Fibroblast of lung (primary cell): ENCODE measurements at regions not wholly inside any gene's neighbourhood (a gene's known extent, or its start where the extent isn't known, plus 50 kb on each side); places are given as distances from the start of the nearest gene placed in this dataset.
"Not testable (repeated sequence)": the region's sequence is repeated elsewhere in the genome, so short reads cannot be mapped to it uniquely, and the experiment has no call there.

Experiments
- EZH2 ChIP-seq: IDR thresholded peaks from 2 replicates; pipeline ENCODE4 v1.5.1; 2012; ENCODE audit warnings: low read length, control low read depth, mild to moderate bottlenecking; ENCODE audit errors: missing control alignments
- TF ChIP-seq, protein P1 (sequence below), 2 donors: IDR thresholded peaks in 1 of 2; conservative IDR thresholded peaks in 1 of 2; 1 replicate in 1 of 2; 2 replicates in 1 of 2; pipeline ENCODE4 v1.5.1; 2011 to 2012; ENCODE audit warnings: low read length in 2 of 2, control low read depth in 1 of 2, inconsistent platforms in 1 of 2, low read depth in 1 of 2, mild to moderate bottlenecking in 1 of 2

DNA sequence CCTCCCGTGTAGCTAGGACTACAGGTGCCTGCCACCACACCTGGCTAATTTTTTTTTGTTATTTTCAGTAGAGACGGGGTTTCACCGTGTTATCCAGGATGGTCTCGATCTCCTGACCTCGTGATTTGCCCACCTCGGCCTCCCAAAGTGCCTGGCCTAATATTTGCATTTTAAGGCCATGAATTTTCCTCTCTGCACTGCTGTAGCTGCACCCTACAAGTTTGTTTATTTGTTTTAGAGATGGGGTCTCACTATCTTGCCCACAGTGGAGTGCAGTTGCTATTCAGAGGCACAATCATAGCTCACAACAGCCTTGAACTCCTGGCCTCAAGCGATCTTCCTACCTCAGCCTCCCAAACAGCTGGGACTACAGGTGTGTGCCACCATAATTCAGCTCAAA, 59.8 kb upstream of the NBPF3 start:
- TF ChIP-seq, protein P1, sequence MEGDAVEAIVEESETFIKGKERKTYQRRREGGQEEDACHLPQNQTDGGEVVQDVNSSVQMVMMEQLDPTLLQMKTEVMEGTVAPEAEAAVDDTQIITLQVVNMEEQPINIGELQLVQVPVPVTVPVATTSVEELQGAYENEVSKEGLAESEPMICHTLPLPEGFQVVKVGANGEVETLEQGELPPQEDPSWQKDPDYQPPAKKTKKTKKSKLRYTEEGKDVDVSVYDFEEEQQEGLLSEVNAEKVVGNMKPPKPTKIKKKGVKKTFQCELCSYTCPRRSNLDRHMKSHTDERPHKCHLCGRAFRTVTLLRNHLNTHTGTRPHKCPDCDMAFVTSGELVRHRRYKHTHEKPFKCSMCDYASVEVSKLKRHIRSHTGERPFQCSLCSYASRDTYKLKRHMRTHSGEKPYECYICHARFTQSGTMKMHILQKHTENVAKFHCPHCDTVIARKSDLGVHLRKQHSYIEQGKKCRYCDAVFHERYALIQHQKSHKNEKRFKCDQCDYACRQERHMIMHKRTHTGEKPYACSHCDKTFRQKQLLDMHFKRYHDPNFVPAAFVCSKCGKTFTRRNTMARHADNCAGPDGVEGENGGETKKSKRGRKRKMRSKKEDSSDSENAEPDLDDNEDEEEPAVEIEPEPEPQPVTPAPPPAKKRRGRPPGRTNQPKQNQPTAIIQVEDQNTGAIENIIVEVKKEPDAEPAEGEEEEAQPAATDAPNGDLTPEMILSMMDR (conservative IDR thresholded peaks at IDR 0.05 in 1 of 2, IDR thresholded peaks at IDR 0.05 in 1 of 2; ENCODE audit: low read depth in 1 of 2, low read length in 2 of 2): not testable (repeated sequence)
- not testable (repeated sequence) for TF ChIP-seq EZH2
